PC-9 (cell line): ENCODE measurements at regions not wholly inside any gene's neighbourhood (a gene's known extent, or its start where the extent isn't known, plus 50 kb on each side); places are given as distances from the start of the nearest gene placed in this dataset.

ENCODE experiments used
- BruUV-seq: library from RNA; stranded (reverse); fragments of 400-500 nt; replicated peaks from 2 replicates; lab custom pipeline; 2021; lab: Mats Ljungman, UMichigan
- CTCF ChIA-PET: fragments of 300-600 bp; sonication (Branson Sonifier 250); formaldehyde crosslinking; loops from one replicate; lab custom pipeline; 2022; ENCODE audit warnings: antibody characterized with exemption; lab: Charles Lee
- POLR2A ChIA-PET: fragments of 300-600 bp; sonication (Branson Sonifier 250); formaldehyde crosslinking; loops from one replicate; lab custom pipeline; 2022; ENCODE audit warnings: antibody characterized with exemption; ENCODE audit not compliant: unreplicated experiment; lab: Charles Lee
- DNase-seq, 2 experiments: peaks; one replicate each; pipeline versions ENCODE4 v3.0.0 to v3.0.0-alpha.2; 2015 to 2022; ENCODE audit warnings: mixed read lengths in 1 of 2
- H2AFZ ChIP-seq: fragments of 200-600 bp; sonication (generic); 2 replicates; pipeline ENCODE4 v1.8.1; 2017; ENCODE audit warnings: antibody characterized with exemption
- H3F3A ChIP-seq: fragments of 200-600 bp; sonication (generic); 2 replicates; pipeline ENCODE4 v1.8.1; 2017; ENCODE audit warnings: antibody characterized with exemption, mild to moderate bottlenecking, low read depth; ENCODE audit not compliant: insufficient read depth
- H3K27ac ChIP-seq: fragments of 200-600 bp; sonication (generic); 2 replicates; pipeline ENCODE4 v1.6.1; 2016; ENCODE audit warnings: mixed run types
- H3K27me3 ChIP-seq: fragments of 200-600 bp; sonication (generic); 2 replicates; pipeline ENCODE4 v1.6.1; 2016; ENCODE audit warnings: low read depth, mixed run types; ENCODE audit not compliant: insufficient read depth
- H3K36me3 ChIP-seq: fragments of 200-600 bp; sonication (generic); 2 replicates; pipeline ENCODE4 v1.6.1; 2016; ENCODE audit warnings: low read depth, mixed run types
- H3K4me1 ChIP-seq: fragments of 200-600 bp; sonication (generic); replicated peaks from 2 replicates; pipeline ENCODE4 v1.6.1; 2016; ENCODE audit warnings: mixed run types; ENCODE audit not compliant: insufficient read depth
- H3K4me2 ChIP-seq: fragments of 200-600 bp; sonication (generic); 2 replicates; pipeline ENCODE4 v1.6.1; 2017; ENCODE audit warnings: mixed run types
- H3K4me3 ChIP-seq: fragments of 200-600 bp; sonication (generic); 2 replicates; pipeline ENCODE4 v1.6.1; 2016; ENCODE audit warnings: mixed run types
- H3K79me2 ChIP-seq: fragments of 200-600 bp; sonication (generic); 2 replicates; pipeline ENCODE4 v1.6.1; 2017; ENCODE audit warnings: low read depth, mixed run types
- H3K9me2 ChIP-seq: fragments of 200-600 bp; sonication (generic); 2 replicates; pipeline ENCODE4 v1.8.1; 2017; ENCODE audit warnings: mild to moderate bottlenecking; ENCODE audit not compliant: insufficient read depth
- H3K9me3 ChIP-seq: fragments of 200-600 bp; sonication (generic); 2 replicates; pipeline ENCODE4 v1.8.1; 2016; ENCODE audit warnings: low read depth; ENCODE audit not compliant: insufficient read depth
- H4K20me1 ChIP-seq: fragments of 200-600 bp; sonication (generic); 2 replicates; pipeline ENCODE4 v1.8.1; 2017; ENCODE audit not compliant: insufficient read depth
- CTCF ChIP-seq: fragments of 200-600 bp; sonication (generic); conservative IDR thresholded peaks from 2 replicates; pipeline ENCODE4 v1.6.1; 2017; ENCODE audit warnings: mixed run types, antibody characterized with exemption, mild to moderate bottlenecking, moderate library complexity
- EZH2 ChIP-seq: fragments of 200-600 bp; sonication (generic); IDR thresholded peaks from 2 replicates; pipeline ENCODE4 v1.8.0; 2017; ENCODE audit warnings: antibody characterized with exemption, low read depth
- intact Hi-C: fragments of 100-400 bp; cut with micrococcal nuclease; formaldehyde crosslinking; loops from one replicate; pipeline ENCODE4 v1.10.0; 2022; ENCODE audit not compliant: unreplicated experiment

GRCh38 chr21:43305336-43305665, 121.6 kb downstream of the SIK1 start:
- CTCF ChIA-PET = no interaction called here
- peaks cover 7% of the 10 kb centered on the region; the same call in 1 of the 2 replicates for H3K4me1 ChIP-seq
- H2AFZ ChIP-seq = no peak overlapping the region
- no peaks in the 10 kb centered on the region for H3F3A ChIP-seq
- intact Hi-C loops = no loop called here
- no TSS peak for BruUV-seq
- POLR2A ChIA-PET = no interaction called here
- H3K36me3 ChIP-seq = no peaks in the 10 kb centered on the region
- no peaks in the 10 kb centered on the region for H3K9me2 ChIP-seq
- DNase-seq = no peak
- no peaks in the 10 kb centered on the region for H4K20me1 ChIP-seq
- H3K27me3 ChIP-seq = no peaks in the 10 kb centered on the region
- H3K4me3 ChIP-seq = no peak overlapping the region
- H3K4me2 ChIP-seq = no peak overlapping the region
- TF ChIP-seq EZH2 (no peak), CTCF (no peak)
- H3K27ac ChIP-seq = no peak overlapping the region
- no peaks in the 10 kb centered on the region for H3K79me2 ChIP-seq
- H3K9me3 ChIP-seq = no peaks in the 10 kb centered on the region

GRCh38 chr21:43304621-43305335, 122.2 kb downstream of the SIK1 start:
- no peaks in the 10 kb centered on the region for H4K20me1 ChIP-seq
- H3K9me3 ChIP-seq = no peaks in the 10 kb centered on the region
- no peaks in the 10 kb centered on the region for H3F3A ChIP-seq
- H3K4me1 ChIP-seq = peaks cover 7% of the 10 kb centered on the region; the same call in 1 of the 2 replicates
- no peaks in the 10 kb centered on the region for H3K79me2 ChIP-seq
- H3K27ac ChIP-seq = no peak overlapping the region
- H2AFZ ChIP-seq = no peak overlapping the region
- DNase-seq = no peak
- TF ChIP-seq EZH2 = no peak
- intact Hi-C loops = no loop called here
- H3K36me3 ChIP-seq = no peaks in the 10 kb centered on the region
- BruUV-seq = no TSS peak
- ChIA-PET CTCF (no interaction called here), POLR2A (no interaction called here)
- no peak overlapping the region for H3K4me2 ChIP-seq
- no peaks in the 10 kb centered on the region for H3K9me2 ChIP-seq
- H3K4me3 ChIP-seq = no peak overlapping the region
- no peaks in the 10 kb centered on the region for H3K27me3 ChIP-seq

GRCh38 chr21:43304206-43304605, 122.7 kb downstream of the SIK1 start:
- BruUV-seq = no TSS peak
- POLR2A ChIA-PET = no interaction called here

More at GRCh38 chr21:43304206-43304605, 122.7 kb downstream of the SIK1 start:
- H3K9me2 ChIP-seq = no peaks in the 10 kb centered on the region
- intact Hi-C loops = no loop called here
- no peaks in the 10 kb centered on the region for H4K20me1 ChIP-seq
- no peaks in the 10 kb centered on the region for H3K9me3 ChIP-seq
- H3K4me1 ChIP-seq = peaks cover 7% of the 10 kb centered on the region; the same call in 1 of the 2 replicates
- H2AFZ ChIP-seq = no peak overlapping the region
- no peaks in the 10 kb centered on the region for H3F3A ChIP-seq
- CTCF ChIA-PET = no interaction called here
- H3K27ac ChIP-seq = no peak overlapping the region
- no peak overlapping the region for H3K4me3 ChIP-seq
- no peaks in the 10 kb centered on the region for H3K36me3 ChIP-seq
- no peaks in the 10 kb centered on the region for H3K27me3 ChIP-seq
- no peaks in the 10 kb centered on the region for H3K79me2 ChIP-seq
- no peak for TF ChIP-seq EZH2
- TF ChIP-seq CTCF = no peak
- no peak for DNase-seq
- no peak overlapping the region for H3K4me2 ChIP-seq
